Lower lobe of right lung (tissue), 2 donors: ENCODE measurements at regions not wholly inside any gene's neighbourhood (a gene's known extent, or its start where the extent isn't known, plus 50 kb on each side); places are given as distances from the start of the nearest gene placed in this dataset.

Source experiments
- ATAC-seq, 2 donors: fragments of 200-7000 bp; cut with Tn5 transposase; one replicate each; pipeline ENCODE4 v1.9.1; 2020 to 2022; ENCODE audit warnings: mild to moderate bottlenecking in 2 of 2, moderate library complexity in 2 of 2
- DNase-seq: peaks from one replicate; pipeline ENCODE4 v3.0.0-alpha.2; 2020
- H3K27ac ChIP-seq: fragments of 200-600 bp; one replicate; pipeline ENCODE4 v1.8.0; 2022
- H3K27me3 ChIP-seq: fragments of 200-600 bp; one replicate; pipeline ENCODE4 v1.8.0; 2022; ENCODE audit warnings: low read depth
- H3K36me3 ChIP-seq: fragments of 200-600 bp; one replicate; pipeline ENCODE4 v1.8.0; 2022; ENCODE audit warnings: mild to moderate bottlenecking
- H3K4me1 ChIP-seq: fragments of 200-600 bp; one replicate; pipeline ENCODE4 v1.8.0; 2022
- H3K4me3 ChIP-seq: fragments of 200-600 bp; one replicate; pipeline ENCODE4 v1.8.0; 2022; ENCODE audit warnings: mild to moderate bottlenecking
- H3K9me3 ChIP-seq: fragments of 200-600 bp; one replicate; pipeline ENCODE4 v1.8.0; 2022
- intact Hi-C: fragments of 100-400 bp; cut with DNase I; formaldehyde crosslinking; loops from one replicate; pipeline ENCODE4 v1.11.0; 2022
- TF ChIP-seq, protein P1 (sequence below): fragments of 200-600 bp; IDR thresholded peaks from one replicate; pipeline ENCODE4 v1.8.0; 2022; ENCODE audit warnings: antibody characterized with exemption, mild to moderate bottlenecking
- donor health status: DM: no; HTN: yes; CAD: no; lungs with severe emphysema.

DNA sequence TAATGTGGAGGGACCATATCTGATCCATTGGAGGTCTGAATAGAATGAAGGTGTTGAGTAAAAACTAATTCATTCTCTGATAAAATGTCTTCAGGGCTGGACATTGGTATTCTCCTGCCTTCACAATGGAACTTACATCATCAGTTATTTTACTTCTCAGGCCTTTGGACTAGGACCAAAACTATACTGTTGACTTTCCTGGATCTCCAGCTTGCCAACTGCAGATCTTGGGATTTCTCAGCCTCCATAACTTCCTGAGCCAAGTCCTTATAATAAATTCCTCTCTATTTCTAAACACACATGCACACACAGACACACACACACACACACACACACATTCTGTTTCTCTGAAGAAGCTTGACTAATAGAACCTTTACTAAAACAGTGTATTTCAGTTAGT, 1858.6 kb upstream of the ADGRL3 start:
- DNase-seq (no peak), ATAC-seq (no peak)
- Histone ChIP-seq H3K27ac (no peak overlapping the region), H3K4me1 (no peaks in the 10 kb centered on the region), H3K36me3 (no peaks in the 10 kb centered on the region), H3K9me3 (no peaks in the 10 kb centered on the region), H3K27me3 (no peaks in the 10 kb centered on the region), H3K4me3 (no peak overlapping the region)
- intact Hi-C loops, result no loop called here
- TF ChIP-seq, protein P1, sequence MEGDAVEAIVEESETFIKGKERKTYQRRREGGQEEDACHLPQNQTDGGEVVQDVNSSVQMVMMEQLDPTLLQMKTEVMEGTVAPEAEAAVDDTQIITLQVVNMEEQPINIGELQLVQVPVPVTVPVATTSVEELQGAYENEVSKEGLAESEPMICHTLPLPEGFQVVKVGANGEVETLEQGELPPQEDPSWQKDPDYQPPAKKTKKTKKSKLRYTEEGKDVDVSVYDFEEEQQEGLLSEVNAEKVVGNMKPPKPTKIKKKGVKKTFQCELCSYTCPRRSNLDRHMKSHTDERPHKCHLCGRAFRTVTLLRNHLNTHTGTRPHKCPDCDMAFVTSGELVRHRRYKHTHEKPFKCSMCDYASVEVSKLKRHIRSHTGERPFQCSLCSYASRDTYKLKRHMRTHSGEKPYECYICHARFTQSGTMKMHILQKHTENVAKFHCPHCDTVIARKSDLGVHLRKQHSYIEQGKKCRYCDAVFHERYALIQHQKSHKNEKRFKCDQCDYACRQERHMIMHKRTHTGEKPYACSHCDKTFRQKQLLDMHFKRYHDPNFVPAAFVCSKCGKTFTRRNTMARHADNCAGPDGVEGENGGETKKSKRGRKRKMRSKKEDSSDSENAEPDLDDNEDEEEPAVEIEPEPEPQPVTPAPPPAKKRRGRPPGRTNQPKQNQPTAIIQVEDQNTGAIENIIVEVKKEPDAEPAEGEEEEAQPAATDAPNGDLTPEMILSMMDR, result no peak

DNA sequence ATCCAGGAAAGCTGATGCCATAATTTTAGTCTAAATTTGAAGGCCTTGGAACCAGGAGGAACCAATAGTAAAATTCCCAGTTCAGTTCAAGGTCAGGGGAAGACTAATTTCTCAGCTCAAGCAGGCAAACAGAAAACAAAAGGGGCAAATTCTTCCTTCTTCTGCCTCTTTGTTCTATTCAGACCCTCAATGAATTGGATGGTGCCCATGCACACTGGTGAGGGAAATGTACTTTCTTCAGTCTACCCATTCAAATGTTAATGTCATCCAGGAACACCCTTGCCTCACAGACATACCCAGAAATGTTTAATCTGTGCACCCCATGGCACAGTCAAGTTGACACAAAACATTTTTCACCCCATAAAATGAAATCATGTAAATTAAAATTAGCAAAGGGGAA, 1851.2 kb upstream of the ADGRL3 start:
- Histone ChIP-seq H3K36me3 (no peaks in the 10 kb centered on the region), H3K9me3 (no peaks in the 10 kb centered on the region), H3K4me1 (no peaks in the 10 kb centered on the region), H3K27ac (no peak overlapping the region), H3K27me3 (no peaks in the 10 kb centered on the region), H3K4me3 (no peak overlapping the region)
- ATAC-seq, result no peak
- intact Hi-C loops, result no loop called here
- TF ChIP-seq, protein P1, result no peak
- DNase-seq, result no peak

DNA sequence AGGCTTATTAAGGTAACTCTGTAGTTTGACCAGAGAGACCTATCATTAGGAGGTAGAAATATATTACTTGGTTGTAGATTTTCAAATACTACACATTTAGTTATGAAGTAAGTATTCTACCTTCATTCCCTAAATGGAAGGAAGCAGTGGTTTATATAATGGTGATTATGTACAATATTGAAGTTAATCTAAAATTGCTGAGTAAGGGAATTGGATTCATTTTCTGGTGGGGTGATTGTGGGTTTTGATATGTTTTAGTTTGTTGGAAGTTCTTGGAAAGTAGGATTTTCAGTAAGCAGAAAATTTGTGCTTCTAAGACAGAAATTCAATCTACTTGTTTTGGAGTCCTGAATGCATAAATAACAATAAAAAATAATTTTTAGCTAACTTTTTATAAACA, 1830.9 kb upstream of the ADGRL3 start:
- Histone ChIP-seq H3K9me3 (no peaks in the 10 kb centered on the region), H3K4me1 (no peaks in the 10 kb centered on the region), H3K36me3 (no peaks in the 10 kb centered on the region), H3K27me3 (no peaks in the 10 kb centered on the region), H3K27ac (no peak overlapping the region), H3K4me3 (no peak overlapping the region)
- intact Hi-C loops, result no loop called here
- DNase-seq, result no peak
- TF ChIP-seq, protein P1, result no peak
- ATAC-seq, result no peak

DNA sequence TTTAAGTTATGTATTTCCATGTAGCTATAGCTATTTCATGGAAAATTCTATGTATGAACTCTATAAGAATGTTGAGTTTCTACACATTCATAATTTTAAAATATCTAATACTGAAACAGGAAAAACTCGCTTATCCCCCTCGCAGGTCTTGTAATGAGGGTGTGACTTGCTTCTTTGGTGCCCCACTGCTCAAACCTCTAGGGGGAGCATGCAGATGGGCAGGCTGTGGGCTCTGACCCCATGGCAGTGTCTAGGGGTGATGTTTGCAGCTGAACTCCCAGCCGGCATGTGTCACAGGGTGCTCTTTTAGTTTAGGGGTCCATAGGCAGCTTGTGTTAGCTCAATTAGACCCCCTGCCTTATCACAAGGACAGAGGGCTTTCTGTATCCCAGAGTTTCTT, 1825.7 kb upstream of the ADGRL3 start:
- no peaks in the 10 kb centered on the region for H3K27me3 ChIP-seq
- no peak overlapping the region for H3K27ac ChIP-seq
- no peak overlapping the region for H3K4me3 ChIP-seq
- ATAC-seq (no peak), DNase-seq (no peak)
- intact Hi-C loops, result no loop called here
- no peaks in the 10 kb centered on the region for H3K36me3 ChIP-seq
- H3K9me3 ChIP-seq, result no peaks in the 10 kb centered on the region
- no peaks in the 10 kb centered on the region for H3K4me1 ChIP-seq
- TF ChIP-seq, protein P1, result no peak

DNA sequence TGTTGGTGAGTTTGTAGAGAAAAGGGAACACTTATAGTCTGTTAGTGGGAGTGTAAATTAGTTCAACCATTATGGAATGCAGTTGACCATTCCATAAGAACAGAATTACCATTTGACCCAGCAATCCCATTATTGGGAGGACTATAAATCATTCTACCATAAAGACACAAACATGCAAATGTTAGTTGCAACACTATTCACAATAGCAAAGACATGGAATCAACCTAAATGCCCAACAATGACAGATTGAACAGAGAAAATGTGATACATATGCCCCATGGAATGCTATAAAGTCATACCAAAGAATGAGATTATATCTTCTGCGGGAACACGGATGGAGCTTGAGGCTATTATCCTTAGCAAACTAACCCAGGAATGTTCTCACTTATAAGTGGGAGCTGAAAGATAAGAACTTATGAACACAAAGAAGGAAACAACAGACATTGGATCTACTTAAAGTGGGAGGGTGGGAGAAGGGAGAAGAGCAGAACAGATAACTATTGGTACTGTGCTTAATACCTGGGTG, 1819.2 kb upstream of the ADGRL3 start:
- intact Hi-C loops, result no loop called here

More for the DNA sequence above, 1819.2 kb upstream of the ADGRL3 start:
- Histone ChIP-seq H3K4me1 (no peaks in the 10 kb centered on the region), H3K27me3 (no peaks in the 10 kb centered on the region), H3K27ac (no peak overlapping the region), H3K36me3 (no peaks in the 10 kb centered on the region), H3K4me3 (no peak overlapping the region), H3K9me3 (no peaks in the 10 kb centered on the region)
- DNase-seq, result no peak
- ATAC-seq, result no peak
- TF ChIP-seq, protein P1, result no peak
